Endothelial cell of umbilical vein (primary cell): ENCODE measurements at regions not wholly inside any gene's neighbourhood (a gene's known extent, or its start where the extent isn't known, plus 50 kb on each side); places are given as distances from the start of the nearest gene placed in this dataset.

ENCODE experiments used
- POLR2AphosphoS5 ChIP-seq: IDR thresholded peaks from 2 replicates; pipeline ENCODE4 v1.6.1; 2012; ENCODE audit warnings: low read depth, mild to moderate bottlenecking, control low read depth, low read length, moderate library complexity; ENCODE audit not compliant: insufficient read depth
- TF ChIP-seq, protein P1 (sequence below), 2 donors: IDR thresholded peaks; 1 replicate in 1 of 2; 2 replicates in 1 of 2; pipeline ENCODE4 v1.5.1; 2011; ENCODE audit warnings: low read length in 2 of 2, mild to moderate bottlenecking in 2 of 2, moderate library complexity in 2 of 2, control low read depth in 1 of 2, inconsistent platforms in 1 of 2, low read depth in 1 of 2; ENCODE audit not compliant: insufficient read depth in 1 of 2; ENCODE audit errors: extremely low read depth in 1 of 2

DNA sequence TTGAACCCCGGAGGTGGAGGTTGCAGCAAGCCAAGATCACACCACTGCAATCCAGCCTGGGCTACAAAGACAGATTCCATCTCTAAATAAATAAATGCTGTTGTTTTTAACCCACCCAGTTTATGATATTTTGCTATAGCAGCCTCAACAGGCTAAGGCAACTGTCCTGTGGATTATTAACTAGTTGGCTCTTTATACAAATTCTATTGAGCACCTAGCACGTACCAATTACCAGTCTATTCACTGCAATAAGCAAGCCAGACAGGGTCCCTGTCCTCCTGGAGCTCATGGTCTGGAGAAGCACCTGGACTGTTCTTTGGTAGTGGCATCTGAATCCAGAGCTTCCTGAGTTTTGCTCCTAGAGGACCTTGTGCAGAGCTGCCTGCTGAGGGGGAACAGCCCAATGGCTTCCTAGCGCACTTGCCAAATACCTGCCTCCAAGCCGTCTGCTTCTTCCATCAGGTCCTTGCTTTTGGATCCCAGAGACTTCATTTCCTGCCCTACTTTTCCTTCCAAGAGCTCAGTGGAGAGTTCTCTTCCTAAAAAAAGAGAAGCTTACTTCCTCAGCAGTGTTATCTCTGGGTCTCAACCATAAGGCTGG lies 49.9 kb upstream of the MICAL2 start:
- TF ChIP-seq, protein P1, sequence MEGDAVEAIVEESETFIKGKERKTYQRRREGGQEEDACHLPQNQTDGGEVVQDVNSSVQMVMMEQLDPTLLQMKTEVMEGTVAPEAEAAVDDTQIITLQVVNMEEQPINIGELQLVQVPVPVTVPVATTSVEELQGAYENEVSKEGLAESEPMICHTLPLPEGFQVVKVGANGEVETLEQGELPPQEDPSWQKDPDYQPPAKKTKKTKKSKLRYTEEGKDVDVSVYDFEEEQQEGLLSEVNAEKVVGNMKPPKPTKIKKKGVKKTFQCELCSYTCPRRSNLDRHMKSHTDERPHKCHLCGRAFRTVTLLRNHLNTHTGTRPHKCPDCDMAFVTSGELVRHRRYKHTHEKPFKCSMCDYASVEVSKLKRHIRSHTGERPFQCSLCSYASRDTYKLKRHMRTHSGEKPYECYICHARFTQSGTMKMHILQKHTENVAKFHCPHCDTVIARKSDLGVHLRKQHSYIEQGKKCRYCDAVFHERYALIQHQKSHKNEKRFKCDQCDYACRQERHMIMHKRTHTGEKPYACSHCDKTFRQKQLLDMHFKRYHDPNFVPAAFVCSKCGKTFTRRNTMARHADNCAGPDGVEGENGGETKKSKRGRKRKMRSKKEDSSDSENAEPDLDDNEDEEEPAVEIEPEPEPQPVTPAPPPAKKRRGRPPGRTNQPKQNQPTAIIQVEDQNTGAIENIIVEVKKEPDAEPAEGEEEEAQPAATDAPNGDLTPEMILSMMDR (IDR thresholded peaks at IDR 0.05; ENCODE audit: extremely low read depth in 1 of 2, insufficient read depth in 1 of 2, low read depth in 1 of 2, low read length in 2 of 2): no peak
- TF ChIP-seq POLR2AphosphoS5: no peak
